WTC11 (cell line): ENCODE measurements at regions not wholly inside any gene's neighbourhood (a gene's known extent, or its start where the extent isn't known, plus 50 kb on each side); places are given as distances from the start of the nearest gene placed in this dataset.

Experiments used
- ATAC-seq: fragments of 200-7000 bp; cut with Tn5 transposase; 2 replicates; pipeline ENCODE4 v1.10.0; 2021; ENCODE audit warnings: mild to moderate bottlenecking, moderate library complexity
- CTCF ChIA-PET: fragments of 300-600 bp; sonication (Branson Sonifier 250); formaldehyde crosslinking; loops from one replicate; lab custom pipeline; 2021; ENCODE audit warnings: antibody characterized with exemption; lab: Charles Lee
- POLR2A ChIA-PET: fragments of 350-600 bp; sonication (Branson Sonifier 250); formaldehyde crosslinking; loops from one replicate; lab custom pipeline; 2021; ENCODE audit warnings: antibody characterized with exemption; lab: Charles Lee
- DNase-seq: peaks from one replicate; pipeline ENCODE4 v3.0.0; 2021; ENCODE audit warnings: low spot score
- H3K27ac Mint-ChIP-seq: 2 replicates; pipeline ENCODE4 v1.8.0; 2021; ENCODE audit warnings: mixed read lengths
- H3K27me3 Mint-ChIP-seq: 2 replicates; pipeline ENCODE4 v1.8.0; 2021; ENCODE audit warnings: low read depth, mild to moderate bottlenecking, moderate library complexity, mixed read lengths
- H3K36me3 Mint-ChIP-seq: 2 replicates; pipeline ENCODE4 v1.8.0; 2021; ENCODE audit warnings: mixed read lengths
- H3K4me1 Mint-ChIP-seq: 2 replicates; pipeline ENCODE4 v1.8.0; 2022; ENCODE audit warnings: mixed read lengths
- H3K4me3 Mint-ChIP-seq: 2 replicates; pipeline ENCODE4 v1.8.0; 2021; ENCODE audit warnings: mild to moderate bottlenecking, moderate library complexity, mixed read lengths
- H3K9me3 Mint-ChIP-seq: 2 replicates; pipeline ENCODE4 v1.8.0; 2021; ENCODE audit warnings: mixed read lengths
- ELF4 ChIP-seq: sonication (generic); formaldehyde crosslinking; IDR thresholded peaks from 2 replicates; pipeline ENCODE4 v1.8.1; 2022; ENCODE audit warnings: low read depth, mild to moderate bottlenecking, moderate library complexity, missing genetic modification reagents
- ESRRA ChIP-seq: sonication (generic); formaldehyde crosslinking; IDR thresholded peaks from 2 replicates; pipeline ENCODE4 v1.8.1; 2022; ENCODE audit warnings: mild to moderate bottlenecking, missing genetic modification reagents, borderline replicate concordance
- GTF2I ChIP-seq: fragments of 250-450 bp; sonication (Bioruptor Pico); conservative IDR thresholded peaks from 2 replicates; pipeline ENCODE4 v1.4.0; 2021; ENCODE audit warnings: mild to moderate bottlenecking
- IRF2 ChIP-seq: sonication (generic); formaldehyde crosslinking; IDR thresholded peaks from 2 replicates; pipeline ENCODE4 v1.8.0; 2022; ENCODE audit warnings: low read depth, missing genetic modification reagents, borderline replicate concordance
- NFATC4 ChIP-seq: fragments of 250-450 bp; sonication (Bioruptor Pico); IDR thresholded peaks from 2 replicates; pipeline ENCODE4 v1.9.0; 2021; ENCODE audit warnings: mild to moderate bottlenecking
- NR2C2 ChIP-seq: sonication (generic); formaldehyde crosslinking; IDR thresholded peaks from 2 replicates; pipeline ENCODE4 v1.8.0; 2022; ENCODE audit warnings: mild to moderate bottlenecking, missing genetic modification reagents
- RELA ChIP-seq: sonication (generic); formaldehyde crosslinking; IDR thresholded peaks from 2 replicates; pipeline ENCODE4 v1.8.1; 2022; ENCODE audit warnings: missing genetic modification reagents, mild to moderate bottlenecking, borderline replicate concordance
- RORB ChIP-seq: fragments of 250-450 bp; sonication (Bioruptor Pico); IDR thresholded peaks from 2 replicates; pipeline ENCODE4 v1.9.0; 2021; ENCODE audit warnings: mild to moderate bottlenecking
- SOX15 ChIP-seq: fragments of 250-450 bp; sonication (Bioruptor Pico); IDR thresholded peaks from 2 replicates; pipeline ENCODE4 v1.9.0; 2021; ENCODE audit warnings: mild to moderate bottlenecking
- ZNF232 ChIP-seq: sonication (generic); formaldehyde crosslinking; IDR thresholded peaks from 2 replicates; pipeline ENCODE4 v1.8.0; 2022; ENCODE audit warnings: mild to moderate bottlenecking, missing genetic modification reagents
- ZNF416 ChIP-seq: fragments of 250-450 bp; sonication (Bioruptor Pico); IDR thresholded peaks from 2 replicates; pipeline ENCODE4 v1.9.0; 2021; ENCODE audit warnings: mild to moderate bottlenecking, inconsistent platforms
- TF ChIP-seq, protein P1 (sequence below): sonication (generic); formaldehyde crosslinking; IDR thresholded peaks from 2 replicates; pipeline ENCODE4 v1.8.1; 2022; ENCODE audit warnings: low read depth, mild to moderate bottlenecking, moderate library complexity, missing genetic modification reagents, borderline replicate concordance
- TF ChIP-seq, protein P2 (sequence below): sonication (generic); formaldehyde crosslinking; IDR thresholded peaks from 2 replicates; pipeline ENCODE4 v1.8.0; 2023; ENCODE audit warnings: mild to moderate bottlenecking, missing genetic modification reagents
- TF ChIP-seq, protein P3 (sequence below): fragments of 250-450 bp; sonication (Bioruptor Pico); IDR thresholded peaks from 2 replicates; pipeline ENCODE4 v1.9.0; 2021; ENCODE audit warnings: mild to moderate bottlenecking, borderline replicate concordance
- TF ChIP-seq, protein P4 (sequence below): fragments of 250-450 bp; sonication (Bioruptor Pico); IDR thresholded peaks from 2 replicates; pipeline ENCODE4 v1.9.0; 2021; ENCODE audit warnings: moderate library complexity, mild to moderate bottlenecking, inconsistent platforms, borderline replicate concordance
- TF ChIP-seq, protein P5 (sequence below): sonication (generic); formaldehyde crosslinking; IDR thresholded peaks from 2 replicates; pipeline ENCODE4 v1.8.0; 2023; ENCODE audit warnings: missing genetic modification reagents
- TF ChIP-seq, protein P6 (sequence below): sonication (generic); formaldehyde crosslinking; IDR thresholded peaks from 2 replicates; pipeline ENCODE4 v1.8.1; 2022; ENCODE audit warnings: missing genetic modification reagents, borderline replicate concordance
- TF ChIP-seq, protein P7 (sequence below): sonication (generic); formaldehyde crosslinking; IDR thresholded peaks from 2 replicates; pipeline ENCODE4 v1.8.0; 2022; ENCODE audit warnings: mild to moderate bottlenecking, missing genetic modification reagents

DNA sequence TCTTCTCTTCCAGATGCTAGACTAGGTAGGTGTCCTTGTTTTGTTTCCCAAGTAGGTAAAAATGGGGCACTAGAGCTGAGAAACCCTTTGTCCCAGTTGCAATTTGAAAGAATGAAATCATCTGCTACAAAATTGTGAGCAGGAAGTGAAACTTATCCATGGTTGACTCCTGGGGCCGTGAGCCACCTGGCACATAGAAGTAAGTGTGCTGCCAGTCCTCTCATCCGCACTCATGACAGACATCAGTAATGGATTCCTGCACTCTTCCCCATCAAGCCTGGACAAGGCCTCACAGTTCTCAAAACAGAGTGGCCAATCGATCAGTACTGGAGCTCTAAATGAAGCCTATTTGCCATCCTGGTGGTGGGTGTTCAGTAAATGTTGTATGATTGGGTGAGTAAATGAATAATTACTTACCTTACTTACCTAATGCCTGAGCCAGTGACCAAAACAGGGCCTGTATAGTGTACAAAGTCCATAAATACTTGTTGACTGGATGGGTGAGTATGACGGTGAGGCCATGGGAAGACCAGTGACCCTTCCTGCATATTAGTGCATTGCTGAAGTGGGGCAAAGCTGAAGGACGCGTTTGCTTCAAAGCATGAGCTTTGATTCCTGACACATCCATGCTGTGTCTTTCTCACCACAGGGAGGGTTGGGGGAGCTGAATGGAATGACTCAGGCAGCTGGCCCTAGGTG lies 68.9 kb upstream of the HEPHL1 start (continued):
- TF ChIP-seq ELF4 (CRISPR knock-in tag) (no peak), NR2C2 (CRISPR knock-in tag) (no peak), NFATC4 (CRISPR knock-in tag) (no peak)
- TF ChIP-seq, protein P1, sequence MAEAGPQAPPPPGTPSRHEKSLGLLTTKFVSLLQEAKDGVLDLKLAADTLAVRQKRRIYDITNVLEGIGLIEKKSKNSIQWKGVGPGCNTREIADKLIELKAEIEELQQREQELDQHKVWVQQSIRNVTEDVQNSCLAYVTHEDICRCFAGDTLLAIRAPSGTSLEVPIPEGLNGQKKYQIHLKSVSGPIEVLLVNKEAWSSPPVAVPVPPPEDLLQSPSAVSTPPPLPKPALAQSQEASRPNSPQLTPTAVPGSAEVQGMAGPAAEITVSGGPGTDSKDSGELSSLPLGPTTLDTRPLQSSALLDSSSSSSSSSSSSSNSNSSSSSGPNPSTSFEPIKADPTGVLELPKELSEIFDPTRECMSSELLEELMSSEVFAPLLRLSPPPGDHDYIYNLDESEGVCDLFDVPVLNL: no peak
- TF ChIP-seq, protein P2, sequence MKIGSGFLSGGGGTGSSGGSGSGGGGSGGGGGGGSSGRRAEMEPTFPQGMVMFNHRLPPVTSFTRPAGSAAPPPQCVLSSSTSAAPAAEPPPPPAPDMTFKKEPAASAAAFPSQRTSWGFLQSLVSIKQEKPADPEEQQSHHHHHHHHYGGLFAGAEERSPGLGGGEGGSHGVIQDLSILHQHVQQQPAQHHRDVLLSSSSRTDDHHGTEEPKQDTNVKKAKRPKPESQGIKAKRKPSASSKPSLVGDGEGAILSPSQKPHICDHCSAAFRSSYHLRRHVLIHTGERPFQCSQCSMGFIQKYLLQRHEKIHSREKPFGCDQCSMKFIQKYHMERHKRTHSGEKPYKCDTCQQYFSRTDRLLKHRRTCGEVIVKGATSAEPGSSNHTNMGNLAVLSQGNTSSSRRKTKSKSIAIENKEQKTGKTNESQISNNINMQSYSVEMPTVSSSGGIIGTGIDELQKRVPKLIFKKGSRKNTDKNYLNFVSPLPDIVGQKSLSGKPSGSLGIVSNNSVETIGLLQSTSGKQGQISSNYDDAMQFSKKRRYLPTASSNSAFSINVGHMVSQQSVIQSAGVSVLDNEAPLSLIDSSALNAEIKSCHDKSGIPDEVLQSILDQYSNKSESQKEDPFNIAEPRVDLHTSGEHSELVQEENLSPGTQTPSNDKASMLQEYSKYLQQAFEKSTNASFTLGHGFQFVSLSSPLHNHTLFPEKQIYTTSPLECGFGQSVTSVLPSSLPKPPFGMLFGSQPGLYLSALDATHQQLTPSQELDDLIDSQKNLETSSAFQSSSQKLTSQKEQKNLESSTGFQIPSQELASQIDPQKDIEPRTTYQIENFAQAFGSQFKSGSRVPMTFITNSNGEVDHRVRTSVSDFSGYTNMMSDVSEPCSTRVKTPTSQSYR (CRISPR knock-in tag): no peak
- TF ChIP-seq, protein P3, sequence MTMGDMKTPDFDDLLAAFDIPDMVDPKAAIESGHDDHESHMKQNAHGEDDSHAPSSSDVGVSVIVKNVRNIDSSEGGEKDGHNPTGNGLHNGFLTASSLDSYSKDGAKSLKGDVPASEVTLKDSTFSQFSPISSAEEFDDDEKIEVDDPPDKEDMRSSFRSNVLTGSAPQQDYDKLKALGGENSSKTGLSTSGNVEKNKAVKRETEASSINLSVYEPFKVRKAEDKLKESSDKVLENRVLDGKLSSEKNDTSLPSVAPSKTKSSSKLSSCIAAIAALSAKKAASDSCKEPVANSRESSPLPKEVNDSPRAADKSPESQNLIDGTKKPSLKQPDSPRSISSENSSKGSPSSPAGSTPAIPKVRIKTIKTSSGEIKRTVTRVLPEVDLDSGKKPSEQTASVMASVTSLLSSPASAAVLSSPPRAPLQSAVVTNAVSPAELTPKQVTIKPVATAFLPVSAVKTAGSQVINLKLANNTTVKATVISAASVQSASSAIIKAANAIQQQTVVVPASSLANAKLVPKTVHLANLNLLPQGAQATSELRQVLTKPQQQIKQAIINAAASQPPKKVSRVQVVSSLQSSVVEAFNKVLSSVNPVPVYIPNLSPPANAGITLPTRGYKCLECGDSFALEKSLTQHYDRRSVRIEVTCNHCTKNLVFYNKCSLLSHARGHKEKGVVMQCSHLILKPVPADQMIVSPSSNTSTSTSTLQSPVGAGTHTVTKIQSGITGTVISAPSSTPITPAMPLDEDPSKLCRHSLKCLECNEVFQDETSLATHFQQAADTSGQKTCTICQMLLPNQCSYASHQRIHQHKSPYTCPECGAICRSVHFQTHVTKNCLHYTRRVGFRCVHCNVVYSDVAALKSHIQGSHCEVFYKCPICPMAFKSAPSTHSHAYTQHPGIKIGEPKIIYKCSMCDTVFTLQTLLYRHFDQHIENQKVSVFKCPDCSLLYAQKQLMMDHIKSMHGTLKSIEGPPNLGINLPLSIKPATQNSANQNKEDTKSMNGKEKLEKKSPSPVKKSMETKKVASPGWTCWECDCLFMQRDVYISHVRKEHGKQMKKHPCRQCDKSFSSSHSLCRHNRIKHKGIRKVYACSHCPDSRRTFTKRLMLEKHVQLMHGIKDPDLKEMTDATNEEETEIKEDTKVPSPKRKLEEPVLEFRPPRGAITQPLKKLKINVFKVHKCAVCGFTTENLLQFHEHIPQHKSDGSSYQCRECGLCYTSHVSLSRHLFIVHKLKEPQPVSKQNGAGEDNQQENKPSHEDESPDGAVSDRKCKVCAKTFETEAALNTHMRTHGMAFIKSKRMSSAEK (CRISPR knock-in tag): no peak

DNA sequence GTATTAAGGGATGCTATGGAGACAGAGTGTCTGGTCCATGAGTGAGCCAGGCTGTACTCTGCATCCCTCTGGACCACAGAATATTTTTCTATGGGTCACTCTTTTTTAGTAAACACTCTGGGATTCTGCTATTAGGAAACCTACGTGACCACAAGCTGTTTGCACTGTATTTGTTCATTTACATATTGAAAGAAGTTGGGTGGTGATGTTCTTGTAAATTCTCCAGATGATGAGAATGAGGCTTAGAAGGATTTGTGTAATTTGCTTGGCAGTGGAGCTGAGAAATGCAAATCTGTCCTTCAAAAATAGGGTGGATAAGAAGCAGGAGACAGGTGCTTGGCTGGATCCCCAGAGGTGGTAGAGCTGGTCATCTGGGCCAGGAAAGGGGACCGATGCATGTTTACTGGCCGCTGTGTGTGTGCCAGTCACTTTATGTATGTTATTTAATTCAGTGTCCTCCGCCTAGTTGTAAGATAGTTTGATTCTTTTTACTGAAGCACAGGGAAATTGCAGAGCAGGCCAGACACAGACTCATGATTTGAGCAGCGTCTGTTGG lies 63.7 kb upstream of the HEPHL1 start:
- no peak for DNase-seq
- no peak for TF ChIP-seq ESRRA (CRISPR knock-in tag)
- TF ChIP-seq, protein P4, sequence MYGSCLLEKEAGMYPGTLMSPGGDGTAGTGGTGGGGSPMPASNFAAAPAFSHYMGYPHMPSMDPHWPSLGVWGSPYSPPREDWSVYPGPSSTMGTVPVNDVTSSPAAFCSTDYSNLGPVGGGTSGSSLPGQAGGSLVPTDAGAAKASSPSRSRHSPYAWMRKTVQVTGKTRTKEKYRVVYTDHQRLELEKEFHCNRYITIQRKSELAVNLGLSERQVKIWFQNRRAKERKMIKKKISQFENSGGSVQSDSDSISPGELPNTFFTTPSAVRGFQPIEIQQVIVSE: no peak
- no peak for TF ChIP-seq RELA (CRISPR knock-in tag)
- no peak for TF ChIP-seq ZNF416 (CRISPR knock-in tag)
- TF ChIP-seq, protein P5, sequence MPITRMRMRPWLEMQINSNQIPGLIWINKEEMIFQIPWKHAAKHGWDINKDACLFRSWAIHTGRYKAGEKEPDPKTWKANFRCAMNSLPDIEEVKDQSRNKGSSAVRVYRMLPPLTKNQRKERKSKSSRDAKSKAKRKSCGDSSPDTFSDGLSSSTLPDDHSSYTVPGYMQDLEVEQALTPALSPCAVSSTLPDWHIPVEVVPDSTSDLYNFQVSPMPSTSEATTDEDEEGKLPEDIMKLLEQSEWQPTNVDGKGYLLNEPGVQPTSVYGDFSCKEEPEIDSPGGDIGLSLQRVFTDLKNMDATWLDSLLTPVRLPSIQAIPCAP (CRISPR knock-in tag): no peak
- TF ChIP-seq, protein P6, sequence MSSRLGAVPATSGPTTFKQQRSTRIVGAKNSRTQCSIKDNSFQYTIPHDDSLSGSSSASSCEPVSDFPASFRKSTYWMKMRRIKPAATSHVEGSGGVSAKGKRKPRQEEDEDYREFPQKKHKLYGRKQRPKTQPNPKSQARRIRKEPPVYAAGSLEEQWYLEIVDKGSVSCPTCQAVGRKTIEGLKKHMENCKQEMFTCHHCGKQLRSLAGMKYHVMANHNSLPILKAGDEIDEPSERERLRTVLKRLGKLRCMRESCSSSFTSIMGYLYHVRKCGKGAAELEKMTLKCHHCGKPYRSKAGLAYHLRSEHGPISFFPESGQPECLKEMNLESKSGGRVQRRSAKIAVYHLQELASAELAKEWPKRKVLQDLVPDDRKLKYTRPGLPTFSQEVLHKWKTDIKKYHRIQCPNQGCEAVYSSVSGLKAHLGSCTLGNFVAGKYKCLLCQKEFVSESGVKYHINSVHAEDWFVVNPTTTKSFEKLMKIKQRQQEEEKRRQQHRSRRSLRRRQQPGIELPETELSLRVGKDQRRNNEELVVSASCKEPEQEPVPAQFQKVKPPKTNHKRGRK: no peak
- TF ChIP-seq ZNF232 (CRISPR knock-in tag): no peak
- TF ChIP-seq, protein P7, sequence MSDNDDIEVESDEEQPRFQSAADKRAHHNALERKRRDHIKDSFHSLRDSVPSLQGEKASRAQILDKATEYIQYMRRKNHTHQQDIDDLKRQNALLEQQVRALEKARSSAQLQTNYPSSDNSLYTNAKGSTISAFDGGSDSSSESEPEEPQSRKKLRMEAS (CRISPR knock-in tag): no peak
- no peak for TF ChIP-seq SOX15 (CRISPR knock-in tag)
- TF ChIP-seq IRF2 (CRISPR knock-in tag): no peak
- TF ChIP-seq GTF2I (CRISPR knock-in tag): no peak
- TF ChIP-seq RORB (CRISPR knock-in tag): no peak
- TF ChIP-seq, protein P3 (CRISPR knock-in tag): no peak
- TF ChIP-seq, all 79 proteins: peak for 0
- Mint-ChIP-seq H3K27ac (no peak overlapping the region), H3K36me3 (peaks cover 7% of the 10 kb centered on the region), H3K4me1 (peaks cover 5% of the 10 kb centered on the region), H3K9me3 (peaks cover 15% of the 10 kb centered on the region), H3K4me3 (no peak overlapping the region), H3K27me3 (no peaks in the 10 kb centered on the region; the same call in none of the 2 replicates)
- CTCF ChIA-PET: interaction anchor here (1.6 kb wide), 1 partner anchor 36 kb away, joined by 5 read pairs; no protein-coding TSS in a partner anchor
- POLR2A ChIA-PET: interaction anchor here (1.0 kb wide), 1 partner anchor 101 kb away, joined by 3 read pairs; no protein-coding TSS in a partner anchor
- ATAC-seq: no peak
